HL-60 (cell line): ENCODE measurements at regions not wholly inside any gene's neighbourhood (a gene's known extent, or its start where the extent isn't known, plus 50 kb on each side); places are given as distances from the start of the nearest gene placed in this dataset.

Experiments
- CTCF ChIP-seq: IDR thresholded peaks from one replicate; pipeline ENCODE4 v1.5.1; 2011; ENCODE audit warnings: low read length, control low read depth, inconsistent platforms; ENCODE audit not compliant: insufficient read depth
- POLR2AphosphoS5 ChIP-seq: IDR thresholded peaks from 2 replicates; pipeline ENCODE4 v1.6.1; 2012; ENCODE audit warnings: low read depth
- REST ChIP-seq: IDR thresholded peaks from 2 replicates; pipeline ENCODE4 v1.6.1; 2012; ENCODE audit warnings: low read depth; ENCODE audit not compliant: insufficient replicate concordance

GRCh38 chr18:53937037-53937436 is 287.4 kb downstream of the MBD2 start:
- TF ChIP-seq CTCF (no peak), POLR2AphosphoS5 (no peak), REST (no peak)
